Neural progenitor cell (in vitro differentiated cells): ENCODE measurements at regions not wholly inside any gene's neighbourhood (a gene's known extent, or its start where the extent isn't known, plus 50 kb on each side); places are given as distances from the start of the nearest gene placed in this dataset.

ENCODE experiments used
- EZH2 ChIP-seq: fragments of 200-600 bp; sonication (generic); IDR thresholded peaks from 2 replicates; pipeline ENCODE4 v1.6.1; 2017; ENCODE audit warnings: antibody characterized with exemption, mild to moderate bottlenecking, moderate library complexity
- EZH2phosphoT487 ChIP-seq: fragments of 200-600 bp; sonication (generic); IDR thresholded peaks from 2 replicates; pipeline ENCODE4 v1.6.1; 2017; ENCODE audit warnings: antibody characterized with exemption
- TF ChIP-seq, protein P1 (sequence below): fragments of 200-600 bp; sonication (generic); IDR thresholded peaks from 2 replicates; pipeline ENCODE4 v1.5.1; 2017; ENCODE audit warnings: antibody characterized with exemption, mild to moderate bottlenecking

DNA sequence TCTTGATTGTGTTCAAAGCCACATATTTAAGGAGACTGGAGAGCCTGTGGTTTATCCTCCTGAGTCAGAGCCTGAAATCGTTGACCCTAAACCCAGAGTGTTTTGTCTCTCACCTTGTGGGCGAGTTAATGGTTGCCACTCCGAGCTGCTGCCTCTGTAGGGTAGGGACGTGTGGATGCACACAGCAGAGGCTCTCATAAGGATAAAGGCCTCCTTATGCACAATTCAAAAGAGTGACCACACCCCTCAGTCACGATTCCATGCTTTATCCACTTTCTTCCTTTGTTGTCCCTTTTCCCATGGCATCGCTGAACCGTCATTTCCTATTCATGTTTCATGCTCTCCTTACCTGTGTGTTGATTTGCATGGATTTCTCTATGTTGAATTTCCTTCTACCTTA is 805.0 kb upstream of the RBFOX1 start:
- TF ChIP-seq, protein P1, sequence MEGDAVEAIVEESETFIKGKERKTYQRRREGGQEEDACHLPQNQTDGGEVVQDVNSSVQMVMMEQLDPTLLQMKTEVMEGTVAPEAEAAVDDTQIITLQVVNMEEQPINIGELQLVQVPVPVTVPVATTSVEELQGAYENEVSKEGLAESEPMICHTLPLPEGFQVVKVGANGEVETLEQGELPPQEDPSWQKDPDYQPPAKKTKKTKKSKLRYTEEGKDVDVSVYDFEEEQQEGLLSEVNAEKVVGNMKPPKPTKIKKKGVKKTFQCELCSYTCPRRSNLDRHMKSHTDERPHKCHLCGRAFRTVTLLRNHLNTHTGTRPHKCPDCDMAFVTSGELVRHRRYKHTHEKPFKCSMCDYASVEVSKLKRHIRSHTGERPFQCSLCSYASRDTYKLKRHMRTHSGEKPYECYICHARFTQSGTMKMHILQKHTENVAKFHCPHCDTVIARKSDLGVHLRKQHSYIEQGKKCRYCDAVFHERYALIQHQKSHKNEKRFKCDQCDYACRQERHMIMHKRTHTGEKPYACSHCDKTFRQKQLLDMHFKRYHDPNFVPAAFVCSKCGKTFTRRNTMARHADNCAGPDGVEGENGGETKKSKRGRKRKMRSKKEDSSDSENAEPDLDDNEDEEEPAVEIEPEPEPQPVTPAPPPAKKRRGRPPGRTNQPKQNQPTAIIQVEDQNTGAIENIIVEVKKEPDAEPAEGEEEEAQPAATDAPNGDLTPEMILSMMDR = no peak
- no peak for TF ChIP-seq EZH2
- no peak for TF ChIP-seq EZH2phosphoT487
